LHCN-M2 (cell line): ENCODE measurements at regions not wholly inside any gene's neighbourhood (a gene's known extent, or its start where the extent isn't known, plus 50 kb on each side); places are given as distances from the start of the nearest gene placed in this dataset.

Experiments used
- DNase-seq: peaks from one replicate; pipeline ENCODE4 v3.0.0-alpha.2; 2012; ENCODE audit warnings: low read depth

- no peak for DNase-seq
Observed at GRCh38 chr3:34367521-34367920, 569.1 kb downstream of the PDCD6IP start.

- no peak for DNase-seq
Observed at GRCh38 chr3:34374521-34374920, 576.1 kb downstream of the PDCD6IP start.

- no peak for DNase-seq
Observed at GRCh38 chr3:34376691-34377090, 578.3 kb downstream of the PDCD6IP start.

- DNase-seq: no peak
Observed at GRCh38 chr3:34377961-34378360, 579.5 kb downstream of the PDCD6IP start.

GRCh38 chr3:34381243-34381642, 582.8 kb downstream of the PDCD6IP start:
- DNase-seq: no peak

- no peak for DNase-seq
Observed at GRCh38 chr3:34382859-34383258, 584.4 kb downstream of the PDCD6IP start.

- DNase-seq: no peak
Observed at GRCh38 chr3:34386309-34386708, 587.9 kb downstream of the PDCD6IP start.

GRCh38 chr3:34387826-34388564, 589.6 kb downstream of the PDCD6IP start:
- DNase-seq: no peak

GRCh38 chr3:34388830-34389229, 590.4 kb downstream of the PDCD6IP start:
- DNase-seq: no peak

- no peak for DNase-seq
Observed at GRCh38 chr3:34394978-34395748, 596.7 kb downstream of the PDCD6IP start.

GRCh38 chr3:34396288-34396687, 597.9 kb downstream of the PDCD6IP start:
- no peak for DNase-seq

- no peak for DNase-seq
Observed at GRCh38 chr3:34396956-34397355, 598.5 kb downstream of the PDCD6IP start.

- no peak for DNase-seq
Observed at GRCh38 chr3:34399401-34399800, 601.0 kb downstream of the PDCD6IP start.

- DNase-seq: peak; percentile 87
Observed at GRCh38 chr3:34405159-34405558, 606.7 kb downstream of the PDCD6IP start.

- no peak for DNase-seq
Observed at GRCh38 chr3:34407281-34407680, 608.9 kb downstream of the PDCD6IP start.

GRCh38 chr3:34408088-34408487, 609.7 kb downstream of the PDCD6IP start:
- no peak for DNase-seq

GRCh38 chr3:34411596-34411995, 613.2 kb downstream of the PDCD6IP start:
- DNase-seq: no peak

- peak; percentile 35 for DNase-seq
Observed at GRCh38 chr3:34419801-34420200, 621.4 kb downstream of the PDCD6IP start.

GRCh38 chr3:34421762-34422161, 623.3 kb downstream of the PDCD6IP start:
- DNase-seq: no peak

GRCh38 chr3:34439796-34440195, 641.4 kb downstream of the PDCD6IP start:
- DNase-seq: no peak

GRCh38 chr3:34444137-34444536, 645.7 kb downstream of the PDCD6IP start:
- no peak for DNase-seq

GRCh38 chr3:34449305-34449704, 650.9 kb downstream of the PDCD6IP start:
- DNase-seq: no peak

GRCh38 chr3:34463414-34463813, 665.0 kb downstream of the PDCD6IP start:
- DNase-seq: no peak
